Fibroblast of mammary gland (primary cell): ENCODE measurements at regions not wholly inside any gene's neighbourhood (a gene's known extent, or its start where the extent isn't known, plus 50 kb on each side); places are given as distances from the start of the nearest gene placed in this dataset.

ENCODE experiments used
- DNase-seq: peaks from one replicate; pipeline ENCODE4 v3.0.0-alpha.2; 2010; ENCODE audit warnings: low read depth
- H3K4me3 ChIP-seq: 2 replicates; pipeline ENCODE4 v1.5.1; 2011; ENCODE audit warnings: low read depth, mild to moderate bottlenecking, low read length, moderate library complexity; ENCODE audit not compliant: control insufficient read depth
- TF ChIP-seq, protein P1 (sequence below): conservative IDR thresholded peaks from 2 replicates; pipeline ENCODE4 v1.5.1; 2011; ENCODE audit warnings: low read depth, low read length, inconsistent platforms; ENCODE audit not compliant: control insufficient read depth, insufficient read depth

DNA sequence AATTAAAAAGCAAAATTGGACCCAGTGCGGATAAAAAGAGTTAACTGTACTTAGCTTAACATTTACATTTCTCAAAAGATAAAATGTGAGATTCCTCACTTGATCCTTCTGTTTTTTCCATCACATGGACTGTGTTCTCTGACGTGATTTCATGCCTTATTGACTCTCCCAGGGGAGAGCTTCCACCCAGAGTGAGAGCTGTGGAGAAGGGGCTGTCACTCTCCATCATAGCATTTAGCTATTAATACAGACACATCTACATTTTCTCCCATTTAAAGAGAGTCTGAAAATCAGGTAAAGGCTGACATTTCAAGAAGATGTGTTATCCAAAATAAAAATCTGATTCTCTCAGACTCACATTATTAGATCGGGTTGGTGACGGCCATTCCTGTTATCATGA lies 493.8 kb downstream of the FBXO15 start:
- TF ChIP-seq, protein P1, sequence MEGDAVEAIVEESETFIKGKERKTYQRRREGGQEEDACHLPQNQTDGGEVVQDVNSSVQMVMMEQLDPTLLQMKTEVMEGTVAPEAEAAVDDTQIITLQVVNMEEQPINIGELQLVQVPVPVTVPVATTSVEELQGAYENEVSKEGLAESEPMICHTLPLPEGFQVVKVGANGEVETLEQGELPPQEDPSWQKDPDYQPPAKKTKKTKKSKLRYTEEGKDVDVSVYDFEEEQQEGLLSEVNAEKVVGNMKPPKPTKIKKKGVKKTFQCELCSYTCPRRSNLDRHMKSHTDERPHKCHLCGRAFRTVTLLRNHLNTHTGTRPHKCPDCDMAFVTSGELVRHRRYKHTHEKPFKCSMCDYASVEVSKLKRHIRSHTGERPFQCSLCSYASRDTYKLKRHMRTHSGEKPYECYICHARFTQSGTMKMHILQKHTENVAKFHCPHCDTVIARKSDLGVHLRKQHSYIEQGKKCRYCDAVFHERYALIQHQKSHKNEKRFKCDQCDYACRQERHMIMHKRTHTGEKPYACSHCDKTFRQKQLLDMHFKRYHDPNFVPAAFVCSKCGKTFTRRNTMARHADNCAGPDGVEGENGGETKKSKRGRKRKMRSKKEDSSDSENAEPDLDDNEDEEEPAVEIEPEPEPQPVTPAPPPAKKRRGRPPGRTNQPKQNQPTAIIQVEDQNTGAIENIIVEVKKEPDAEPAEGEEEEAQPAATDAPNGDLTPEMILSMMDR = no peak
- no peak for DNase-seq
- no peak overlapping the region for H3K4me3 ChIP-seq

- TF ChIP-seq, protein P1 = no peak
- no peak overlapping the region for H3K4me3 ChIP-seq
- no peak for DNase-seq
These were observed 494.4 kb downstream of the FBXO15 start for GRCh38 chr18:73653251-73653650.

DNA sequence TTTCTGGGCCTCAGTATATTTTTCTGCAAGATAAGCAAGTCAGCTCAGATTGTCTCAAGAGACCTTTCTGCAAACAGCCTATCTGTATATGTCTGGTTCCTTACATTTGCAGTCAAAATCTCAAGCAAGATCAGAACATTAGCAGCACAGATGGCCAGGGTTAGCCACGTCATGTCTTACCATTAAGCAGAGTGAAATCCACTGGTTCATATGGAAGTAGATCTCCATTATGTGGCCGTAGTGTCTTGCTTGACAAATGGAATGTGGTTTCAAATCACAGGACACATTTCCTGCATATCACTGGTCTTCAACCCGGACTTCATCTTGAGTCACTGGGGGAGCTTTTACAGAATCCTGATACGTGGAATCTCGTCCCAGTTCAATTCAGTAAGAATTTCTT lies 500.2 kb downstream of the FBXO15 start:
- H3K4me3 ChIP-seq = no peak overlapping the region
- DNase-seq = peak; percentile 33
- TF ChIP-seq, protein P1 = no peak

DNA sequence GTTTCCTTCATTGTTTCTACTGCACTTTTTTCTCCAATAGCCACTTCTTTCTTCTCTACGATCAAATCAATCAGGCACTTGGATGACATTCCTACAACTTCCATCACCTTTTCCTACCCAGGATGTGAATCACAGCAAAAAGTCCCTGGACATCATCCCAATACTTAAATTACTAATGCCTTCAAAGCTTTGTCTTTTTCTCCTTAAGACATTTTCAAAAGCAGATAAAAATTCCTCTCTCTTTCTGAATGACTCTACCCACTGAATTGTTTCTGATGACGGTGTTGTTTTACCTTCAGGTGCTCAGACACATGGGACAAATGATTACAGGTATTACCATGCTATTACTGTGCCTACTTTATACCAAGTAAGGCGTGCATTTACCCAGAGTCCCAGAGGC lies 500.9 kb downstream of the FBXO15 start:
- TF ChIP-seq, protein P1 = no peak
- H3K4me3 ChIP-seq = no peak overlapping the region
- peak; percentile 88 for DNase-seq

DNA sequence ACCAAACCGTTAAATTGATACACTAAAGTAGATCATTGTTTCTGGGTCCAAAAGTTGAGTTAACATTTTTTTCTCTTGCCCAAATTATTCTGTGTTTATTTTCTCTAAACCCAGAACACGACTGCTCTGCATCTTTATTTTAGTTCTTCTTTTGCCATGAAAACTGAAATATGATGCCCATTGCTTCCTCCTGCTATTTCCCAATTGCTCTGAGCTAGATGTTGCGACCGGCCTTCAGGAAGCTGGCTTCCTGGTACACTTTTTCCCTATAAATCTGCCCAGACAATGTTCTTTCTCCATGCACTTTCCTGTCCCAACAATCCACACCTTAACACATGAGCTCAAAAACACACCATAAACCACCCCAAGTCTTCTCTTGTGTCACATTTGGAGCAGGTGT lies 501.4 kb downstream of the FBXO15 start:
- TF ChIP-seq, protein P1 = no peak
- DNase-seq = peak; percentile 59
- no peak overlapping the region for H3K4me3 ChIP-seq

DNA sequence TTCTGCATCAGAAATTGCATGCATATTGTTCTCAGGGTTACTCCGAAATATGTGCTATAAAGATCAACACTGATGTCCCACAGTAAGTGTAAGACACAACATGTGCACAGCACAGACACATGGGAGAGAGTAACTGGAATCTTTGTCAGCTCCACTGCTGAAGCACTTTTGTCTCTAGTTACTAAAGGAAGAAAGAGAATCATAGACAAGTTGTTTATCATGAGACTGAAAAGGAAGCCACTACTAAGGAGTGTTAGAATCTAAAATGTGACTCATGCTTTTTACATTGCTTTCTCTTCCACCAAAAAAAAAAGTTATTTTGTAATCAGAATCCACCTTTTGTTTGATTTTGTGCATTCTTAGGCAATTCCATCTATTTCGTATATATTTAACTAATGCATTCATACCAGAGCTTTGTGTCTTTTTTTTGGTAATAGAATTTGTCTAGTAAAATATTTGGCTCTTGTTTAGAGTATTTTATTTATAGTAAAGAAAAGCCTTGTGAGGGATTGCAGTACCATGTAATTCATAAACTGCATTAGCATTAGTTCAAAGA lies 502.4 kb downstream of the FBXO15 start:
- no peak overlapping the region for H3K4me3 ChIP-seq
- peak; percentile 47 for DNase-seq
- TF ChIP-seq, protein P1 = no peak

- TF ChIP-seq, protein P1 = no peak
These were observed 507.8 kb downstream of the FBXO15 start for GRCh38 chr18:73639788-73640187.

More at GRCh38 chr18:73639788-73640187, 507.8 kb downstream of the FBXO15 start:
- no peak overlapping the region for H3K4me3 ChIP-seq
- DNase-seq = no peak
